Stimulated activated CD4-positive, alpha-beta T cell treated with anti-CD3 and anti-CD28 coated beads, Interleukin-4, amount 100 ng/mL, for 48 hours (primary cell): ENCODE measurements at regions not wholly inside any gene's neighbourhood (a gene's known extent, or its start where the extent isn't known, plus 50 kb on each side); places are given as distances from the start of the nearest gene placed in this dataset.
"Not testable (repeated sequence)": the region's sequence is repeated elsewhere in the genome, so short reads cannot be mapped to it uniquely, and the experiment has no call there.

Experiments used
- DNase-seq, 2 donors: peaks; one replicate each; pipeline ENCODE4 v3.0.0-alpha.2; 2020; ENCODE audit warnings: low read depth in 2 of 2

- no peak for DNase-seq
These were observed 864.7 kb downstream of the SLC6A15 start for GRCh38 chr12:84047881-84048280.

- no peak for DNase-seq
These were observed 865.7 kb downstream of the SLC6A15 start for GRCh38 chr12:84046859-84047258.

- no peak for DNase-seq
These were observed 869.2 kb downstream of the SLC6A15 start for GRCh38 chr12:84043355-84043754.

GRCh38 chr12:84038242-84038641 is 874.4 kb downstream of the SLC6A15 start:
- no peak for DNase-seq

GRCh38 chr12:84036912-84037311 is 875.7 kb downstream of the SLC6A15 start:
- no peak for DNase-seq

GRCh38 chr12:84035766-84036165 is 876.8 kb downstream of the SLC6A15 start:
- DNase-seq = no peak

- DNase-seq = no peak
These were observed 877.7 kb downstream of the SLC6A15 start for GRCh38 chr12:84034871-84035270.

GRCh38 chr12:84033162-84033561 is 879.4 kb downstream of the SLC6A15 start:
- no peak for DNase-seq

- DNase-seq = not testable (repeated sequence)
These were observed 893.9 kb downstream of the SLC6A15 start for GRCh38 chr12:84018556-84019179.

- no peak for DNase-seq
These were observed 895.6 kb downstream of the SLC6A15 start for GRCh38 chr12:84016956-84017355.

GRCh38 chr12:83997423-83997822 is 915.2 kb downstream of the SLC6A15 start:
- no peak for DNase-seq

GRCh38 chr12:83996671-83997070 is 915.9 kb downstream of the SLC6A15 start:
- DNase-seq = no peak

GRCh38 chr12:83985084-83985483 is 927.5 kb downstream of the SLC6A15 start:
- DNase-seq = no peak

GRCh38 chr12:83980398-83980797 is 932.2 kb downstream of the SLC6A15 start:
- no peak for DNase-seq

- no peak for DNase-seq
These were observed 932.8 kb downstream of the SLC6A15 start for GRCh38 chr12:83979785-83980184.

- no peak for DNase-seq
These were observed 940.8 kb downstream of the SLC6A15 start for GRCh38 chr12:83971781-83972180.

GRCh38 chr12:83960767-83961166 is 951.8 kb downstream of the SLC6A15 start:
- DNase-seq = no peak

- no peak for DNase-seq
These were observed 953.6 kb downstream of the SLC6A15 start for GRCh38 chr12:83958997-83959396.

GRCh38 chr12:83954956-83955601 is 957.5 kb downstream of the SLC6A15 start:
- DNase-seq = no peak

GRCh38 chr12:83954071-83954789 is 958.4 kb downstream of the SLC6A15 start:
- no peak for DNase-seq

GRCh38 chr12:83945871-83946270 is 966.7 kb downstream of the SLC6A15 start:
- no peak for DNase-seq

- no peak for DNase-seq
These were observed 972.9 kb downstream of the SLC6A15 start for GRCh38 chr12:83939718-83940117.

- no peak for DNase-seq
These were observed 979.0 kb downstream of the SLC6A15 start for GRCh38 chr12:83933615-83934014.
